Stimulated activated CD4-positive, alpha-beta T cell treated with anti-CD3 and anti-CD28 coated beads, TNF-alpha, amount 100 ng/mL, for 1 hour (primary cell): ENCODE measurements at regions not wholly inside any gene's neighbourhood (a gene's known extent, or its start where the extent isn't known, plus 50 kb on each side); places are given as distances from the start of the nearest gene placed in this dataset.
"Not testable (repeated sequence)": the region's sequence is repeated elsewhere in the genome, so short reads cannot be mapped to it uniquely, and the experiment has no call there.

Source experiments
- DNase-seq, 3 donors: peaks; one replicate each; pipeline ENCODE4 v3.0.0-alpha.2; 2020; ENCODE audit warnings: low read depth in 3 of 3, low spot score in 1 of 3

GRCh38 chr7:68410693-68411092 is 1187.6 kb upstream of the AUTS2 start:
- not testable (repeated sequence) for DNase-seq

- no peak for DNase-seq
Observed at GRCh38 chr7:68411742-68412141, 1186.5 kb upstream of the AUTS2 start.

- no peak for DNase-seq
Observed at GRCh38 chr7:68414631-68415425, 1183.4 kb upstream of the AUTS2 start.

GRCh38 chr7:68417002-68417401 is 1181.3 kb upstream of the AUTS2 start:
- no peak for DNase-seq

GRCh38 chr7:68417659-68418058 is 1180.6 kb upstream of the AUTS2 start:
- no peak for DNase-seq

- no peak for DNase-seq
Observed at GRCh38 chr7:68420342-68421192, 1177.7 kb upstream of the AUTS2 start.

- DNase-seq: no peak
Observed at GRCh38 chr7:68421712-68422111, 1176.6 kb upstream of the AUTS2 start.

GRCh38 chr7:68422281-68422680 is 1176.0 kb upstream of the AUTS2 start:
- DNase-seq: no peak

GRCh38 chr7:68423356-68423755 is 1174.9 kb upstream of the AUTS2 start:
- DNase-seq: no peak

GRCh38 chr7:68424658-68425297 is 1173.5 kb upstream of the AUTS2 start:
- DNase-seq: no peak

- DNase-seq: no peak
Observed at GRCh38 chr7:68425377-68425776, 1172.9 kb upstream of the AUTS2 start.

- no peak for DNase-seq
Observed at GRCh38 chr7:68429411-68430117, 1168.7 kb upstream of the AUTS2 start.

GRCh38 chr7:68432585-68432984 is 1165.7 kb upstream of the AUTS2 start:
- no peak for DNase-seq

- DNase-seq: no peak
Observed at GRCh38 chr7:68433462-68434070, 1164.7 kb upstream of the AUTS2 start.

- DNase-seq: no peak
Observed at GRCh38 chr7:68434857-68435256, 1163.4 kb upstream of the AUTS2 start.

- no peak for DNase-seq
Observed at GRCh38 chr7:68438016-68438415, 1160.3 kb upstream of the AUTS2 start.

- no peak for DNase-seq
Observed at GRCh38 chr7:68438811-68439210, 1159.5 kb upstream of the AUTS2 start.

- no peak for DNase-seq
Observed at GRCh38 chr7:68439897-68440296, 1158.4 kb upstream of the AUTS2 start.

- DNase-seq: no peak
Observed at GRCh38 chr7:68440866-68441265, 1157.4 kb upstream of the AUTS2 start.

- no peak for DNase-seq
Observed at GRCh38 chr7:68441645-68442044, 1156.6 kb upstream of the AUTS2 start.
